ENCODE measurements at regions not wholly inside any gene's neighbourhood (a gene's known extent, or its start where the extent isn't known, plus 50 kb on each side); places are given as distances from the start of the nearest gene placed in this dataset.

GRCh38 chrX:67426946-67427345, 116.9 kb upstream of the AR start:
- no peaks in the 10 kb centered on the region for H3K9me3 ChIP-seq (ENCODE audit: control insufficient read depth in 1 of 2, insufficient read depth in 1 of 2, low read depth in 1 of 2, low read length in 2 of 2)
- no peak overlapping the region for H2AFZ ChIP-seq (ENCODE audit: low read depth, low read length, poor library complexity, severe bottlenecking)
- no peak overlapping the region for H3K27ac ChIP-seq (ENCODE audit: low read depth, low read length)
- TF ChIP-seq ELF1 (IDR thresholded peaks at IDR 0.05; ENCODE audit: borderline replicate concordance, low read depth) (no peak), CEBPB (IDR thresholded peaks at IDR 0.05; ENCODE audit: low read depth) (no peak)
- H4K20me1 ChIP-seq (ENCODE audit: insufficient read depth) = no peaks in the 10 kb centered on the region
- DNase-seq (ENCODE audit: low read depth, low spot score) (no peak), ATAC-seq (no peak)
- no peak overlapping the region for H3K4me2 ChIP-seq (ENCODE audit: low read length)
- no peaks in the 10 kb centered on the region for H3K4me1 ChIP-seq (ENCODE audit: control insufficient read depth in 1 of 2, insufficient read depth in 2 of 2, low read length in 2 of 2)
- intact Hi-C loops (cut with micrococcal nuclease) = no loop called here
- CTCF ChIA-PET = no interaction called here
- no peak overlapping the region for H3K4me3 ChIP-seq (replicated peaks in 1 of 2; ENCODE audit: low read depth in 1 of 2, low read length in 2 of 2)
- no peaks in the 10 kb centered on the region for H3K36me3 ChIP-seq (ENCODE audit: control insufficient read depth in 1 of 2, insufficient read depth in 2 of 2, low read length in 2 of 2)
- H3K79me2 ChIP-seq (ENCODE audit: insufficient read depth, low read length) = no peaks in the 10 kb centered on the region
- no peaks in the 10 kb centered on the region for H3K9me2 ChIP-seq (ENCODE audit: insufficient read depth)
- H3K9ac ChIP-seq (ENCODE audit: low read length) = no peak overlapping the region
- RAD21 ChIA-PET (ENCODE audit: low non-redundant PET in 1 of 2, low total read pairs in 2 of 2, uncharacterized antibody in 2 of 2, unreplicated experiment in 2 of 2) = no interaction called here
- POLR2A ChIA-PET = no interaction called here
- BruUV-seq (replicated peaks) = no TSS peak
- no peaks in the 10 kb centered on the region for H3K27me3 ChIP-seq (ENCODE audit: insufficient read depth, low read length)

DNA sequence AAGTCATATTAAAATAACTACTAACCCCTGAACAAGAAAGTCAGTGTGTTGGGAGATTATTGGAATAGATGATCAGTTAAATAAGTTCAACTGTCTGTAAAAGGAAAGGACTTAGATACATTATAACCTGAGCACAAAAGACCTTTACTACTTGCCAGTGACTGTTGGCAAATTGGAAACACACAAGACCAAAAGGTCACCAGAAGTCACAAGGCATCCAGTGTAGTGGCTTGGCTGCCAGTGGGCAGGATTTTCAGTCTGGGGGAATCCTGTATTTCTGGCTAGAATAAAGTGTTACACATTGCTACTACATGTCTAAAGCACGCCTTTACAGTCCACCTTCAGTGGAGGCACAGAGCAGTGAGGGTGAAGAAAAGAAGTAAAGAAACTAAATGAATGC, 108.3 kb upstream of the AR start:
- no peak overlapping the region for H3K9ac ChIP-seq (ENCODE audit: low read length)
- CTCF ChIA-PET = no interaction called here
- no peaks in the 10 kb centered on the region for H3K36me3 ChIP-seq (ENCODE audit: control insufficient read depth in 1 of 2, insufficient read depth in 2 of 2, low read length in 2 of 2)
- H3K4me1 ChIP-seq (ENCODE audit: control insufficient read depth in 1 of 2, insufficient read depth in 2 of 2, low read length in 2 of 2) = no peaks in the 10 kb centered on the region
- no peaks in the 10 kb centered on the region for H3K9me2 ChIP-seq (ENCODE audit: insufficient read depth)
- no peaks in the 10 kb centered on the region for H4K20me1 ChIP-seq (ENCODE audit: insufficient read depth)
- ATAC-seq (no peak), DNase-seq (ENCODE audit: low read depth, low spot score) (no peak)
- intact Hi-C loops (cut with micrococcal nuclease) = no loop called here
- H3K4me2 ChIP-seq (ENCODE audit: low read length) = no peak overlapping the region
- H2AFZ ChIP-seq (ENCODE audit: low read depth, low read length, poor library complexity, severe bottlenecking) = no peak overlapping the region
- H3K79me2 ChIP-seq (ENCODE audit: insufficient read depth, low read length) = no peaks in the 10 kb centered on the region
- H3K9me3 ChIP-seq (ENCODE audit: control insufficient read depth in 1 of 2, insufficient read depth in 1 of 2, low read depth in 1 of 2, low read length in 2 of 2) = no peaks in the 10 kb centered on the region
- no TSS peak for BruUV-seq (replicated peaks)
- no peak overlapping the region for H3K4me3 ChIP-seq (replicated peaks in 1 of 2; ENCODE audit: low read depth in 1 of 2, low read length in 2 of 2)
- RAD21 ChIA-PET (ENCODE audit: low non-redundant PET in 1 of 2, low total read pairs in 2 of 2, uncharacterized antibody in 2 of 2, unreplicated experiment in 2 of 2) = no interaction called here
- no peaks in the 10 kb centered on the region for H3K27me3 ChIP-seq (ENCODE audit: insufficient read depth, low read length)
- POLR2A ChIA-PET = no interaction called here
- no peak overlapping the region for H3K27ac ChIP-seq (ENCODE audit: low read depth, low read length)
- TF ChIP-seq ZNF274 (IDR thresholded peaks at IDR 0.05; ENCODE audit: low read depth, low read length) (no peak), SRF (IDR thresholded peaks at IDR 0.05; ENCODE audit: low read depth) (no peak), CBX3 (IDR thresholded peaks at IDR 0.05; ENCODE audit: low read depth) (no peak), ELF1 (IDR thresholded peaks at IDR 0.05; ENCODE audit: borderline replicate concordance, low read depth) (no peak), RAD21 (IDR thresholded peaks at IDR 0.05; ENCODE audit: low read depth) (no peak)
- TF ChIP-seq, protein P1, sequence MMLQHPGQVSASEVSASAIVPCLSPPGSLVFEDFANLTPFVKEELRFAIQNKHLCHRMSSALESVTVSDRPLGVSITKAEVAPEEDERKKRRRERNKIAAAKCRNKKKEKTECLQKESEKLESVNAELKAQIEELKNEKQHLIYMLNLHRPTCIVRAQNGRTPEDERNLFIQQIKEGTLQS (IDR thresholded peaks at IDR 0.05) = no peak
- TF ChIP-seq, protein P2, sequence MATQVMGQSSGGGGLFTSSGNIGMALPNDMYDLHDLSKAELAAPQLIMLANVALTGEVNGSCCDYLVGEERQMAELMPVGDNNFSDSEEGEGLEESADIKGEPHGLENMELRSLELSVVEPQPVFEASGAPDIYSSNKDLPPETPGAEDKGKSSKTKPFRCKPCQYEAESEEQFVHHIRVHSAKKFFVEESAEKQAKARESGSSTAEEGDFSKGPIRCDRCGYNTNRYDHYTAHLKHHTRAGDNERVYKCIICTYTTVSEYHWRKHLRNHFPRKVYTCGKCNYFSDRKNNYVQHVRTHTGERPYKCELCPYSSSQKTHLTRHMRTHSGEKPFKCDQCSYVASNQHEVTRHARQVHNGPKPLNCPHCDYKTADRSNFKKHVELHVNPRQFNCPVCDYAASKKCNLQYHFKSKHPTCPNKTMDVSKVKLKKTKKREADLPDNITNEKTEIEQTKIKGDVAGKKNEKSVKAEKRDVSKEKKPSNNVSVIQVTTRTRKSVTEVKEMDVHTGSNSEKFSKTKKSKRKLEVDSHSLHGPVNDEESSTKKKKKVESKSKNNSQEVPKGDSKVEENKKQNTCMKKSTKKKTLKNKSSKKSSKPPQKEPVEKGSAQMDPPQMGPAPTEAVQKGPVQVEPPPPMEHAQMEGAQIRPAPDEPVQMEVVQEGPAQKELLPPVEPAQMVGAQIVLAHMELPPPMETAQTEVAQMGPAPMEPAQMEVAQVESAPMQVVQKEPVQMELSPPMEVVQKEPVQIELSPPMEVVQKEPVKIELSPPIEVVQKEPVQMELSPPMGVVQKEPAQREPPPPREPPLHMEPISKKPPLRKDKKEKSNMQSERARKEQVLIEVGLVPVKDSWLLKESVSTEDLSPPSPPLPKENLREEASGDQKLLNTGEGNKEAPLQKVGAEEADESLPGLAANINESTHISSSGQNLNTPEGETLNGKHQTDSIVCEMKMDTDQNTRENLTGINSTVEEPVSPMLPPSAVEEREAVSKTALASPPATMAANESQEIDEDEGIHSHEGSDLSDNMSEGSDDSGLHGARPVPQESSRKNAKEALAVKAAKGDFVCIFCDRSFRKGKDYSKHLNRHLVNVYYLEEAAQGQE (IDR thresholded peaks at IDR 0.05; ENCODE audit: low read depth) = no peak

Data from HCT116 (cell line).